DMS153 treated with DMSO at 0.1 percent for 48 hours (cell line): ENCODE measurements at regions not wholly inside any gene's neighbourhood (a gene's known extent, or its start where the extent isn't known, plus 50 kb on each side); places are given as distances from the start of the nearest gene placed in this dataset.
A peak's percentile ranks its signal among the peaks of the same experiment; 100 is the strongest.

Source experiments
- DNase-seq: peaks from one replicate; lab custom pipeline; 2025; ENCODE audit not compliant: unreplicated experiment; lab: John Stamatoyannopoulos, UW

DNA sequence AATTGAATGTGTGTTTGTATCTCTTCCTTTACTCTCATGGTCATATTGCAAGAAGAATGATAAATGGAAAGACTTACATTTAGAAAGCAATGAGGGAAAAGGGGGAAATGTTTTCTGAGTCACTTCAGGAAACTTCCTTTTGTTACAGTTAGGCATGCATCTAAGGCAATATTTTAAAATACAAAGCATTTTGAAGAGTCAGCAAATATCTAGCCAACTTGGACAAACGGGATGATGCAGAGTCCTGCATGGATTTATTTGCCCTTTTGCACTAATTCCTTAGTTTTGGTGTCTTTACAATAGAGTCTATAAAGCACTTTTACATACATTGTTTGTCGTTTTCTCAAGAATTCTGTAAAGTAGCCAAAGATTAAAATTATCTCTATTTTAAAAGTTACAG lies 286.2 kb upstream of the UBE2E2 start:
- no peak for DNase-seq

DNA sequence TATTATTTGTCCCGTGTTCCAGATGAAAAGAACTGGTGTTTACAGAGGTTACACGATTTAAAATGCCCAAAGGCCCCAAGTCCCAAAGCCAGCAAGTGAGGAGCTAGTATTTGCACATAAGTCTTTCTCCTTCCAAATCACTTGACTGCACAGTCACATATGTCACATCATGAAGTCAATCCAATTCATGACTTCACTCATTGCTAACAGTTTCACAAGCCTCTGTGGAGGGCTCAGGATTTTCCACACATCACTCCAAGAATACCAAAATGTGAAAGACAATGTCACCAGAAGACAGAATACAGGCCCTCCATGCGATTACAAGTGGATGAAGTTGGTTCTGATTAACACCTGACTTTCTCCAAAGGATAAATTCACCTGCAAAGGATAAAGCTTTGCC lies 283.1 kb upstream of the UBE2E2 start:
- no peak for DNase-seq

DNA sequence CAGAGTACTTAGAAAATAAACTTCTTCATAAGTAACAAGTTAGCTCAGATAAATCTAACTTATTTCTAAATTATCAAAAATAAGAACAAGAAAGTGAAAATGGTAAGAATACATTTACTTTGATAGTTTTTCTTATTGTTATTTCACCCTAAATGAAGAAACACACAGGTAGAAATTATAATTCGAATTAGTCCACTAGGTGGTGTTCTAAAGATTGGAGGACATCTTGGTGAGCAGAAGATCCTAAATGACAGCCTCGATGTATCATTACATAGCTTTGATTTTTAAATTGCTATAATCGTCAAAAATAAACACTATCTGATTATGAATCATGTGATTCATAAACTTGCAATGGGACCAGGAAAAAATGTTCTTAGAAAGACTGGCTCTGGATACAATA lies 280.8 kb upstream of the UBE2E2 start:
- DNase-seq, result peak; percentile 1

DNA sequence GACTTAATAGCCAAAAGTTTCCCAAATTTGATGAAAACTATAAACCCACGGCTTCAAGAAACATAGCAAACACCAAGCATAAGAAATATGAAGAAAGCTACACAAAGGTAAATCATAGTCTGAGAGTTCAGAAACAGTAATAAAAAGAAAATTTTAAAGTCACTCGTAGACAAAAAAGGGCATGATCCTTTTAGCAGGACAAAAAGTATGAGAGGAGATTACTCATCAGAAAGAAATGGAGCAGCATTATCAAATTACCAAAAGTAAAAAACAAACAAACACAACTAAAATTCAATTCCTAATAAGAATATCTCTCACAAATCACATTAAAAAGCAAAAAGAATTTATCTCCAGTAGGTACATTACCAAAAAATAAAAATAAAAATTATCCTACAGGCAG lies 279.4 kb upstream of the UBE2E2 start:
- no peak for DNase-seq

DNA sequence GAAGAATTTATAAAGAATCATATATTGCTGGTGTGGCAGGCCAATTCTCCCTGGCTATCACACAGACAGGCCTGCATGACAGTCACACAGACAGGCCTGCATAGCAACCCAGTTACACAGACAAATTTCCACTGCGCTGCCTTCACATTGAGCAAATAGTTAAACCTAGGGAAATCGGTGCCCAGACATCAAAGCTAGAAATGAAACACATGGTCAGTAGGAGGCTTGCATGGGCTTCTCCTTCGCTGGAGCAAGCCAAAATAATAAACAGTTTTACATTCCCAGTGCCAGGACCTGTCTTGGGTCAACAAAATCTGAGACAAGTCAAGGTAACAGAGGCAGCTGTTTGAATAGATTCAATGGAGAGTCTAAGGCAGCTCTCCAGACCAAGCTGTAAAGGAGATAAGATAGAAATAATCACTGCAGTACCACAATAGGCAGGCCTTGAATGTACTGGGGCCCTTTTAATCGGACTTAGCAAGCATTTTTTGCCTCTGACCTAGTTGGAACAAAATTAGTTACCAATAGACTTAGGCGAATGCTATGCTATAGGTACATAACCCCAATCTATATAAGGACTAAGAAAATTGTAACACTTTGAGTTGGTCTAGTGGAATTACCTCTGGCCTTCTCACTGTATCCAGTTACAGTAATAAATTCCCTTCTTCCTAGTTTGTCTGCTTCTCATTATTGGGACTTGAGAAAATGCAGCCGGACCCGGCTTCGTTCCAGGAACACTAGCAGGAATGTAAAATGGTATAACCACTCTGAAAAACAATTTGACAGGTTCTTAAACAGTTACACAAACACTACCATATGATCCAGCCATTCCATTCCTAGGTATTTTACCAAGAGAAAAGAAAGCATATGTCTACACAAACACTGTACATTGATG lies 274.7 kb upstream of the UBE2E2 start:
- DNase-seq, result no peak

DNA sequence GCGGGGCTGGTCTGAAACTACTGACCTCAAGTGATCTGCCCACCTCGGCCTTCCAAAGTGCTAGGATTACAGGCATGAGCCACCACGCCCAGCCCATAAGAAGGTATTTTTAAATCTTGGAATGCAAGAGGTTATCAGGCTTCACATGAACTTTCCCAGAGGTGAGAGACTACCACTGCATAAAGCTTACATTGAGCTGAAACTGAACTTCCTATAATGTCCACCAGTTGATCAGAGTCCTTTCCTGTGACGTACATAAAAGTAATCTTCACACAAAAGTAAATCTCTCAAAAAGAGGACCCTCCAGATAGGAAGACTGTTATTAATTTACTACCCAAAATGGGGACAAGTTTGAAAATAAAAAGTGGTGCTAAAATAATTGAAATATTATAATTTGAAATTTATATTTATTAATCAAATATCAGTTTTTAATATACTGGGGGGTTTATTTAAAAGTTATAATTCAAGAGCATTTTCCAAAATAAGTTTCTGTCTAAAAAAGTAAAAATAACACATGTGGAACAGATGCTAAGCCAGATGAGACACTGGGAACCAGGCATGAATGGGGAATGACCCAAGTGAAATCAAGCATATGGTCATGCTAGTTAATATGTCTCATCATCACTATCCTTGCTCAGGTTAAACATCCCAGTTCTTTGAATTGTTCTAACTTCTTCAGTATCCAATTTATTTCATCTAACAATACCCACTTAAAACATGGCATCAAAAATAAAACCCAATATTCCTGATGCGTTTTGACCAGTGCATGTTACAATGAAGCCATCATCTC lies 269.9 kb upstream of the UBE2E2 start:
- no peak for DNase-seq

DNA sequence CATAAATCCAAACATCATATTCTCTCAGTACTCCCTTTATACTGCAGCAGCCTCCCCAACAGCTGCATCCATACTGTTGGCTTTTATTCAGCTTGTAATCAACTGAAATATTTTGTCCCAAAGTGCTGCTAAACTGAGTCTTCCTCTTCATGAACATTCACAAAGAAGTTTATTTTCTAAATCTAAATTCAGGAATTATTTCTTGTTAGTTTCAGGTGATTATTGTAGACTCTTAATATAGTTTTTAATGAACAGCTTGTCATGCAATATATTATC lies 269.3 kb upstream of the UBE2E2 start:
- DNase-seq, result no peak

- DNase-seq, result no peak
Observed at GRCh38 chr3:22935040-22935439, 268.1 kb upstream of the UBE2E2 start.

DNA sequence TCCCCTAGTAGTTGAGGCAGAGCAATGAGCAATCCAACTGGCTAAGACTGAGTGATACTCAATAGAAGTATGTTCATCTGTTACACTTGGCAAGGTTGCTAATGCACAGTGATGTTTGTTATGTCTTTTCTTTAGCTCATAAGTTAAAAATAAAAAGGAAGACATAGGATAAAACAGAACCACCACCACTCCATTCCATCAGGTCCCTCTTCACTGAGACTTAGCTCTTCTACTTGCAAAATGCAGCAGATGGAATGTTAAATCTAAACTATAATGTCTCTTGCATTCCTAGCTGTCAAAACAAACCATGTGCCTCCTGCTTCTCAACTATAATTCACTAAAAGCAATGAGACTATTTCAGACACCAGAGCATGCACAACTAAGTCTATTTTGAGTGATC lies 265.6 kb upstream of the UBE2E2 start:
- no peak for DNase-seq

DNA sequence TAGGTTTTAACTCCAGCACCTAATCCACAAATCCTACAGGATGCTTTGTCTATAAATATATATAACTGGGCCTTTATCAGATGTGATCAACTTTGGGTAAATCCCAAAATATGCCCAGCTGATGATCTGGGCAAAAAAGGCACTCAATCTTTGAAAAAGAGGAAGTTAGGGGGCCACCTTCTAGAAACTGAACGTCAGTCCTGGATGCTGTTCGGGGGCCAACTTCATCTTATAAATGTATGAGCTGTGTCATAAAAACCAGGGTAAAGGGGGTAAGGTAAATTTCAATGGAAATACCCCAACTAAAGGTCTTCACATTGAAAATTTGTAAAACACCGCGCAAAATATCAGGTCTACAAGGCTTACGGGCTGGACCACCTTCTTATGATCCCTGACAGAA lies 264.4 kb upstream of the UBE2E2 start:
- no peak for DNase-seq

- DNase-seq, result no peak
Observed at GRCh38 chr3:22939349-22939748, 263.8 kb upstream of the UBE2E2 start.

GRCh38 chr3:22940285-22940684 lies 262.8 kb upstream of the UBE2E2 start:
- DNase-seq, result no peak

- DNase-seq, result no peak
Observed at GRCh38 chr3:22942981-22943380, 260.1 kb upstream of the UBE2E2 start.

GRCh38 chr3:22947851-22948250 lies 255.3 kb upstream of the UBE2E2 start:
- no peak for DNase-seq

GRCh38 chr3:22951910-22952309 lies 251.2 kb upstream of the UBE2E2 start:
- no peak for DNase-seq

DNA sequence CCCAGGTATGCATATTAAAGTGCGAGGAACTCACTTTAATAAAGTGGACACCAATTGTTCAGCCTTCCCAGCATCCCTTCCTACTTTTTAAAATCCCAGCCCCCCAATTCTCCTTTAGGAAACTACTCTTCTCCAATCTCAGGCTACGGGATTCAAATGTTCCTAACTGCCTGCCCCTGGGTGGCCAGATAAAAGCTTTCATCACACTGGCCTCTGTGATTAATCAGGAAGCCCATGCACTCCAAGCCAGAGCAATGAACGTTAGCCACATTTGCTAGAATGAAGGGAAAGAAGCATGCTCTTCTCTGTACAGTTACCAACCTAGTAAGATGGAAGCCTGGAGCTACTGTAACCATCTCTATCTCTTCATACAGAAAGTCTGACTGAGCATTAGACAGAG lies 250.3 kb upstream of the UBE2E2 start:
- DNase-seq, result no peak

DNA sequence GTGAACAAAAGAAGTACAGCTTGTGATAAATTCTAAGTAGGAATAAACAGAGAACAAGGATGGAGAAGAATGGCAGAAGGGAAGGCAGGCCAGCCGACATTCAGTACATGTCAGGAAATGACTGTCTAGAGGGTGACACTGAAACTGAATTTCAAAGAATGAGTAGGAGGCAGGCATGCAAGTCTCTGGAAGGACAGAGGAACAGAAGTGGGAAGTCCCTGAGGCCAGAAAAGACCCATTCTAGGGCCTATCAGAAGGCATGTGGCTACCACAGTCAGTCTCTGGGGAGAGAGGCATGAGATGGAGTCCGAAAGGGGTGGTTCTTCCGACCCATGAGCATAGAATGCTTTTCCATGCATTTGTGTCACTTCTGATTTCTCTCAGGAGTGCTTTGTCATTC lies 243.5 kb upstream of the UBE2E2 start:
- no peak for DNase-seq

- DNase-seq, result peak; percentile 29
Observed at GRCh38 chr3:22960105-22960984, 242.8 kb upstream of the UBE2E2 start.

GRCh38 chr3:22962244-22962643 lies 240.9 kb upstream of the UBE2E2 start:
- no peak for DNase-seq

DNA sequence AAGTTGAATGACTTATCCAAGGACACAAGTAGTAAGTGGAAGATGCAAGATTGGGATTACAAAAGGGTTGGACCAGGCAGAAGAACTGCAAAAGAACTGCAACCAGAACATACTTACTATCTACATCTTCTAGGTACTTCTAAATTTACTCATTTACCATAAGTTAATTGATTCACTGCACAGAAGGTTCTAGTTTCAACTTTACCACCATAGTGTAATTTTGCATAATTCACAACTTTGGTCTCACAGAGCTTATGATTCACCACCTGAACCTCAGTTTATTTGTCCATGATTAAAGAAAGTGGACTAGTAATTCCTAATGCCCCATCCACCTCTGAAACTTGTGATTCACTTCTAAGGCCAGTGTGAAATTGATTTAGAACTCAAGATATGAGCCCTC lies 236.8 kb upstream of the UBE2E2 start:
- DNase-seq, result no peak

DNA sequence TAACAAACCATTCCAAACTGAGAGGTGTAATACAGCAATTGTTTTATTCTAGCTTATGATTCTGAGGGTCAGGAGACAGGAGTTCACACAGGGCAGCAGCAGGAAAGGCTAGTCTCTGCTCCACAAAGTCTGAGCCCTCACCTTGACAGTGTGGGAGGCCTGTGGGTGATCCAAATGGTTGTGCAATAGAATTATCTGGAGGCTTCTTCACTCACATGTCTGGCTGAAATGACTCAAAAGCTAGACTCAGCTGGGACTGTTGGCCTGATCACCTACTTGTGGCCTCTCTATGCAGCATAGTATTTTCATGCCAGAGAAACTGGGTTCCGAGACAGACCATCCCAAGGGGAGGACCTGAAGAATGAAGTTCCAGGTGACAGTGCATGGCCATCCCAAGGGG lies 233.9 kb upstream of the UBE2E2 start:
- DNase-seq, result no peak

DNA sequence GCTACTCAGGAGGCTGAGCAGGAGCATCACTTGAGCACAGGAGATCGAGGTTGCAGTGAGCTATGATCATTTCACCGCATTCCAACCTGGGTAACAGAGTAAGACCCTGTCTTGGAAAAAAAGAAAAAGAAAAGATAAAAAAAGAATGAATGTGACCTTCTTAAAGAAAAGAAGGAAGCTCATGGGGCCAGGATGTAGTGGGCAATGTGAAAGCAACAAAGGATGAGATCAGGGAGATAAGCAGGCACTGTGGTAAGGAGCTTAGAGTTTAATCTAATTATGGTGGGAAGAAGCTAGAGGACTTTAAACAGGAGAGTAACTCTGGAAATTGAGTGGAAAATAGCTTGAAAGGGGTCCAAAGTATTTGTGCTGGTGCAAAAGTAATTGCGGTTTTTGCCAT lies 231.6 kb upstream of the UBE2E2 start:
- DNase-seq, result no peak
